ENCODE measurements at regions not wholly inside any gene's neighbourhood (a gene's known extent, or its start where the extent isn't known, plus 50 kb on each side); places are given as distances from the start of the nearest gene placed in this dataset.
A peak's percentile ranks its signal among the peaks of the same experiment; 100 is the strongest.

DNA sequence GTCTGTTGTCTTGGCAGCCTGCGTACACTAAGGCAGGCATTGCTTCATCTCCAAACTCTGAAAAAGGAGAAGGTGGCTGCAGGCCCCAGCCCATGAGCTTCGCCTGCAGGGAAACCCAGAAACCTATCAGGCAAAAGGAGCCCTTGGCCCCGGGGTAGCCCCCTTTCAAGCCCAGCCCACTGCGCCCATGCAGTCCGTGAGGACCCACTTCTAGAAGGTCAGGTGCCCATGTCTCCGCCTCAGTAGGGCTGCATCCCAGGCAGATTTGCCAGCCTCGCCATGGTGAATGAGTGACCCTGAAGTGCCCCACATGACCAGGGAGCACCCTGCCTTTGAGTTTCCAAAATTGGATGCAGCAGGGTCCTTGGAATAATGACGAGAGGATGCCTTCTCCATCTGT is 1158.4 kb downstream of the BRD1 start:
- 61 to 88% methylated on average over 2 to 6 of the region's 8 CpGs for WGBS, 2 donors
- TF ChIP-seq, protein P1, sequence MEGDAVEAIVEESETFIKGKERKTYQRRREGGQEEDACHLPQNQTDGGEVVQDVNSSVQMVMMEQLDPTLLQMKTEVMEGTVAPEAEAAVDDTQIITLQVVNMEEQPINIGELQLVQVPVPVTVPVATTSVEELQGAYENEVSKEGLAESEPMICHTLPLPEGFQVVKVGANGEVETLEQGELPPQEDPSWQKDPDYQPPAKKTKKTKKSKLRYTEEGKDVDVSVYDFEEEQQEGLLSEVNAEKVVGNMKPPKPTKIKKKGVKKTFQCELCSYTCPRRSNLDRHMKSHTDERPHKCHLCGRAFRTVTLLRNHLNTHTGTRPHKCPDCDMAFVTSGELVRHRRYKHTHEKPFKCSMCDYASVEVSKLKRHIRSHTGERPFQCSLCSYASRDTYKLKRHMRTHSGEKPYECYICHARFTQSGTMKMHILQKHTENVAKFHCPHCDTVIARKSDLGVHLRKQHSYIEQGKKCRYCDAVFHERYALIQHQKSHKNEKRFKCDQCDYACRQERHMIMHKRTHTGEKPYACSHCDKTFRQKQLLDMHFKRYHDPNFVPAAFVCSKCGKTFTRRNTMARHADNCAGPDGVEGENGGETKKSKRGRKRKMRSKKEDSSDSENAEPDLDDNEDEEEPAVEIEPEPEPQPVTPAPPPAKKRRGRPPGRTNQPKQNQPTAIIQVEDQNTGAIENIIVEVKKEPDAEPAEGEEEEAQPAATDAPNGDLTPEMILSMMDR (IDR thresholded peaks at IDR 0.05) = no peak
- no peak for TF ChIP-seq POLR2A (IDR thresholded peaks at IDR 0.05)
- no peak for TF ChIP-seq EP300 (IDR thresholded peaks at IDR 0.05)
- H3K4me3 ChIP-seq = no peak overlapping the region

GRCh38 chr22:48667289-48667688 is 1160.4 kb downstream of the BRD1 start:
- Histone ChIP-seq H3K4me3 (no peak overlapping the region), H3K36me3 (peaks cover 0 to 17% (median 0%) of the 10 kb centered on the region in 3 donors), H3K27me3 (no peaks in the 10 kb centered on the region), H3K9me3 (peaks cover 0 to 34% (median 0%) of the 10 kb centered on the region in 4 donors), H3K4me1 (peaks cover 0 to 6% (median 0%) of the 10 kb centered on the region in 4 donors), H3K27ac (peak overlapping the region in 1 of 4 donors; percentile 41)
- DNase-seq (ENCODE audit: low spot score in 2 of 2) = no peak
- TF ChIP-seq POLR2A (IDR thresholded peaks at IDR 0.05) = no peak
- no peak for TF ChIP-seq EP300 (IDR thresholded peaks at IDR 0.05)
- TF ChIP-seq, protein P1 (IDR thresholded peaks at IDR 0.05) = no peak
- 82 to 90% methylated on average over 14 of the region's 14 CpGs for WGBS, 2 donors

More for the DNA sequence above, 1158.4 kb downstream of the BRD1 start:
- DNase-seq (ENCODE audit: low spot score in 2 of 2) = no peak
- H3K27ac ChIP-seq = no peak overlapping the region
- no peaks in the 10 kb centered on the region for H3K27me3 ChIP-seq
- peaks cover 0 to 22% (median 0%) of the 10 kb centered on the region in 3 donors for H3K36me3 ChIP-seq
- peaks cover 0 to 42% (median 0%) of the 10 kb centered on the region in 4 donors for H3K9me3 ChIP-seq
- peaks cover 0 to 6% (median 0%) of the 10 kb centered on the region in 4 donors for H3K4me1 ChIP-seq

DNA sequence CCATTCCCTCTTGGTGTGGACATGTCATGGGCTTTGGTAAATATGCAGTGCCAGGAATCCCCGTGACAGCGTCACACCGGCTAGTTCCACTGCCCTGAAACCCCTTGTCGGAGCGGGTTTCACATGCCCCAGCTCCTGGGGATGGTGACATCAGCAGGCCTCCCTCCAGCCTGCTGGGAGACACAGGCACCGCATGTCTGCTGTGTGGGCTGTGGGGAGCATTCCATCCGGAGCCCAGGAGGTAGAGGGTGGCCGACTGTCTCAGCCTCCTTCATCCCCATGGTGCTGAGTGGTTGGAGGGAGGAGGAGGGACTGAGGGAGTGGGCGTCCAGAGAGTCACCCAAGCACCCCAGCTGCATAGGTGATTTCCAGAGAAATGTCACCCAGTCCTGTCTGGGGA is 1161.1 kb downstream of the BRD1 start:
- TF ChIP-seq EP300 (IDR thresholded peaks at IDR 0.05) (no peak), POLR2A (IDR thresholded peaks at IDR 0.05) (no peak)
- TF ChIP-seq, protein P1 (IDR thresholded peaks at IDR 0.05) = no peak
- Histone ChIP-seq H3K36me3 (peaks cover 0 to 12% (median 0%) of the 10 kb centered on the region in 3 donors), H3K4me1 (peaks cover 0 to 10% (median 0%) of the 10 kb centered on the region in 4 donors), H3K27ac (peak overlapping the region in 1 of 4 donors; percentile 41), H3K9me3 (peaks cover 0 to 28% (median 0%) of the 10 kb centered on the region in 4 donors), H3K4me3 (no peak overlapping the region), H3K27me3 (no peaks in the 10 kb centered on the region)
- no peak for DNase-seq (ENCODE audit: low spot score in 2 of 2)
- WGBS, 2 donors = 28 to 30% methylated on average over 6 to 8 of the region's 9 CpGs

GRCh38 chr22:48665311-48665995 is 1162.2 kb downstream of the BRD1 start:
- Histone ChIP-seq H3K4me3 (no peak overlapping the region), H3K27me3 (no peaks in the 10 kb centered on the region), H3K4me1 (peaks cover 0 to 20% (median 0%) of the 10 kb centered on the region in 4 donors), H3K27ac (no peak overlapping the region), H3K9me3 (peaks cover 0 to 20% (median 0%) of the 10 kb centered on the region in 4 donors), H3K36me3 (peaks cover 0 to 5% (median 0%) of the 10 kb centered on the region in 3 donors)
- 88 to 89% methylated on average over 22 of the region's 22 CpGs for WGBS, 2 donors
- TF ChIP-seq, protein P1 (IDR thresholded peaks at IDR 0.05) = no peak
- TF ChIP-seq POLR2A (IDR thresholded peaks at IDR 0.05) (no peak), EP300 (IDR thresholded peaks at IDR 0.05) (no peak)
- no peak for DNase-seq (ENCODE audit: low spot score in 2 of 2)

DNA sequence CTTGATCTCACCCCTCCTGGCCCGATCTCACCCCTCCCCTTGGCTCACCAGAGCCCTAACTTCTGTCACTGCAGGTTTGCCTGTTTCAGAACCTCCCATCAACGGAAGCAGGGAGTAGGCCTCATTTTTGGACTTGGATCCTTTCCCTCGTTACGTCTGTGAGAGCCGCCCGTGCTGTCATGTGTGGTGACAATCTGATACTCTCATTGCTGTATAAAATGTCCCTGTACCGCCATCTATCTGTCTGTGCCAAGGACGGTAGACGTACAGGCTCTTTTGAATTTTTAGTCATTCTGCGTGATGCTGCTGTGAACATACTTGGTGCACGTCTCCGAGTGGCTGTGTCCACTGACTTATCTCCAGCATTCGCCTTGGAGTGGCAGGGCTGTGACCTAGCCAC is 1163.1 kb downstream of the BRD1 start:
- H3K4me1 ChIP-seq = peaks cover 0 to 29% (median 0%) of the 10 kb centered on the region in 4 donors
- H3K4me3 ChIP-seq = no peak overlapping the region
- WGBS, 2 donors = 92 to 95% methylated on average over 13 of the region's 13 CpGs
- peaks cover 0 to 17% (median 0%) of the 10 kb centered on the region in 4 donors for H3K9me3 ChIP-seq
- no peaks in the 10 kb centered on the region for H3K27me3 ChIP-seq
- peaks cover 0 to 5% (median 0%) of the 10 kb centered on the region in 3 donors for H3K36me3 ChIP-seq
- no peak for DNase-seq (ENCODE audit: low spot score in 2 of 2)
- TF ChIP-seq, protein P1 (IDR thresholded peaks at IDR 0.05) = no peak
- TF ChIP-seq POLR2A (IDR thresholded peaks at IDR 0.05) (no peak), EP300 (IDR thresholded peaks at IDR 0.05) (no peak)
- no peak overlapping the region for H3K27ac ChIP-seq

Measured in tibial nerve (tissue), 4 donors.